ENCODE measurements at regions not wholly inside any gene's neighbourhood (a gene's known extent, or its start where the extent isn't known, plus 50 kb on each side); places are given as distances from the start of the nearest gene placed in this dataset.

DNA sequence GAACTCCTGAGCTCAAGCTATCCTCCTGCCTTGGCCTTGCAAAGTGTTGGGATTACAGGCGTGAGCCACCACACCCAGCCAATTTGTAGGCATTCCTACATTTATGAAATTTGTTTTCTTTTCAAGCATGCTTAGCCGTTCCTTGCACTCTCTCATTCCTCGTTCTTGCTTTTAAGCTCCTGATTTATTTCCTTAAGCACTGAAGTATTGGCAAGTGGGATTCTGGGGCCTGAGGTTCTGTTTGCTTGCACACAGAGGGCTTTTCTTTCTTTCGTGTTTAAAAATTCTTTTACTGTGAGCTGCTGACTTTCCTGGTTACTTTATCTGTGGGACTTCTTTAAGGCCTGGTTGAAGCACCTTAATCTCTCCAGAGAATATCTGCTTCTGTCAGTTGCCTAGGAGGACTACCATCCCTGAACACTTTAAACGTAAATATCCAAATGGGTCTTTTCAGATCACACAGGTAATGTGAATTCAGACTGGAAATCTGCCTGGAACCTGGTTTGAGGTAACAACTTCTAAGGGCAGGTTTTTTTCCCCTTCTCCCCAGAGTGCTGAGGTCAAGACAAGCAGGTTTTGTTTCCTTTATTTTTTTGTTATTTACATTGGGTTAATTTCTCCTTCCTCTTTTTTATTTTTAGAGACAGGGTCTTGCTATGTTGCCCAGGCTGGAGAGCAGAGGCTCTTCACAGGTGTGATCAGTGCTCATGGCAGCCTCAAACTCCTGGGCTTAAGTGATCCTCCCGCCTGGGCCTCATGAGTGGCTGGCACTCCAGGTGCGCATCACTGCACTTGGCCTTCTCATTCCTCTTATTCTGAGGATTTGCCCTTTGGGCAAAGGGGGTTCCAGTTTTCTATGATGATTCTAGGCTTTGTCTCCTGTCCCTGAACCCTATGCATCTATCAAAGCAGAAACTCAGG lies 102.9 kb downstream of the PFKFB3 start:
- DNase-seq (ENCODE audit: low read depth) = no peak

DNA sequence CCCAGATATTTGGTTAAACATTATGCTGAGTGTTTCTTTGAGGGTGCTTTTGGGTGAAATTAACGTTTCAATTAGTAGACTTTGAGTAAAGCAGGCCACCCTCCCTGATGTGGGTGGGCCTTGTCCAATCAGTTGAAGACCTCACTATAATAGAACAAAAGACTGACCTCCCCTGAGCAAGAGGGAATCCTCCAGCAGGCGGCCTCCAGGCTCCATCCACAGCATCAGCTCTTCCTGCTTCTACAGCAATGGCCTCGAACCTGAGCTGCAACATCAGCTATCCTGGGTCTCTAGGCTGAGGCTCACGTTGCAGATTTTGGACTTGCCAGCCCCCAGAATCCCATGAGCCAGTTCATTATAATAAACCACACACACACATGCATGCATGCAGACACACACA lies 104.2 kb downstream of the PFKFB3 start:
- no peak for DNase-seq (ENCODE audit: low read depth)

DNA sequence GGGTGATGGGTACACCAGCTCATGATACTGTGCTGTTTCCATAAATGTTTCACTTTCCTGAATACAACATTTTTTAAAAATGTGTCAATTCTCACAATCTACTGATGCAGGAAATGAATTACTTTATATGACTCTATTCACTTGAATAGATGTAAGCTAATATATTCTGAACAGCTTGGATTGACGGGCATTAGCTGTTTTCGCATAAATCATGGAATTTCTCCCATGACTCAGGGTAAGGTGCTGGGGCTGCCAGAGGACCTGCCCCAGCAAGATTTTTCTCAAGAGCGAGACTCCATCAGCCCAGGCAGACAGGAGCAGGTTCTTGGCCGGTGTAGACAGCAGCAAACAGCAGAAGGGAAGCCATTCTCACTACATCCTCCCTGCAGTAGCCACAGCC lies 107.1 kb downstream of the PFKFB3 start:
- no peak for DNase-seq (ENCODE audit: low read depth)

DNA sequence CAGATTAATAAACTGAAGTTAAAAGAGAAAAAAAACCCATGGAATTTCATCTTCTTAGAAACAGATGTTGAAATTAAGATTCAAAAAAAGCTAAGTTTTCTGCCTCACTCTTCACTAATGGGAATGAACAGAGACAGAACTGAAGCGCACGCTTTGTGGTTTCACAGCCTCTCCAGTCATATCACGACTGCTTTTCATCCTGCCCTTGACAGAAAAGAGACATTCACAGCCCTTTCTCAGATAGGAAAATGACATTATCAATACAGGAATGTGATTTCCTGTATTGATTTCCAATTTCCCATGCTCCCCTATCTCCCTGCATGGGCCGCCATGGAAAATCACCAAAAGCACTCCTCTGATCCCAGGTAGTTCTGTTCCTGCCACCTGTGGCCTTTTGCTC lies 108.2 kb downstream of the PFKFB3 start:
- no peak for DNase-seq (ENCODE audit: low read depth)

- DNase-seq (ENCODE audit: low read depth) = no peak
These were observed 109.1 kb downstream of the PFKFB3 start for GRCh38 chr10:6311700-6312330.

DNA sequence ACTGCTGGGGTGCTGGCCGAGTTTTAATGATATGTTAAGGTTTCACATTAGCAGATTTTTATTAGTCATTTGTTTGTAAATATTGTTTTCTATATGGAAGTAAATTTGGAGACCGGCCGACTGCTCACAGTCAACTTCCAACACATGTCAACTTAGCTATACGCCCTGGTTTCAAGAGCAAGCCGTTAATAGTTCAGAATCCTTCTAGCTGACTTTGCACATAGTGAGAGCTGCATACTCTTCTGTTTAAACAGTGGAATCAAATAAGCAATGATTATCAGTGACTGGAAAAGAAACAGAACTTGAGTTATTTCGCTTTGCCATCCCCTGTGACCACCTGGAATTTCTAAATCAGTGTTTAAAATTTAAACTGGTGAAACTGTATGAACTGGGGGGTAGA lies 109.9 kb downstream of the PFKFB3 start:
- no peak for DNase-seq (ENCODE audit: low read depth)

GRCh38 chr10:6313111-6313895 lies 110.6 kb downstream of the PFKFB3 start:
- DNase-seq (ENCODE audit: low read depth) = no peak

DNA sequence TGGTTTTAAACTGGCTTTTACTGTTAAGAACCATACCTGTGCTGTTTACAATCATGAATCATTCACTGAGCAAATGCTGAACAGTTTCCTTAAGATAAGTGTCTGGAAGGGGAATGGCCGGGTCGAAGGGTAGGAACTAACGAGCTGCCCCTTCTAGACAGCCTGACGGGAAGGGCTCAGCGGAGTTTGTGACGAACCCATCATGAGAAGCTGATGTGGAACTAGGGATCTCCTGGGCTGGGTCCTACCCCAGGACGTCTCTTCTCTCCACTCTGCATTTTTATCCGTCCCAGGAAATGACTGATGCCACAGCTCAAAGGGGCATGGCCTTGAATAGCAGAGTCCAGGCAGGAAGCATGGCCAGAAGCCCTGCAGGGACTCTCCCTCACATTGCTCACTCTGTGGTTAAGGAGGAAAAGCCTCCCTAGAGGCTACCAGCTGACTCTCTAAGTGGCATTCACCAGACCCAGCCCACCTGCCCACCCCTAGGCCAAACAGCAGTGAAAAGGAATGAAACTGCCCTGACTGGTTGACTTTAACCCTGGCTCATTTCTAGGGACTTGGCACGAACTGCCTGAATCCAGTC lies 112.0 kb downstream of the PFKFB3 start:
- DNase-seq (ENCODE audit: low read depth) = peak; percentile 30

GRCh38 chr10:6319119-6319518 lies 116.4 kb downstream of the PFKFB3 start:
- no peak for DNase-seq (ENCODE audit: low read depth)

GRCh38 chr10:6320320-6321010 lies 117.7 kb downstream of the PFKFB3 start:
- DNase-seq (ENCODE audit: low read depth) = no peak

DNA sequence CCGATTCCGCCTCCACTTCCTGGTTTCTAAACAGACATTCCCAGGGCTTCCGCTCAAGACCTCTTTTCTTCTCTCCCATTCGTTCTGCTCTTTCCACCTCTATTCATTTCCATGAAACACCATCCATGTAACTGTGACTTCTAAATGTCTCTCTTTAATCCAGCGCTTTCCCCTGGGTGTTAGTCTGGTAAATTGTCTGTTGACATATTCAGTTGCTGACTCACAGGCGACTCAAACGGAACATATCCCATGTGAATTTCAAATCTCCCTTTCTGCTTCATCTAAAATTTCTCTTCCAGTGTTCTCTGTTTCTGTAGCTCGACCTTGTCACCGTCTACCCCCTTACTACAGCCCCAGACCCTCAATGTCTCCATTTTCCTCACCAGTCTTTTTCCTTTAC lies 119.1 kb downstream of the PFKFB3 start:
- DNase-seq (ENCODE audit: low read depth) = peak; percentile 49

- DNase-seq (ENCODE audit: low read depth) = no peak
These were observed 120.1 kb downstream of the PFKFB3 start for GRCh38 chr10:6322805-6323204.

GRCh38 chr10:6327961-6328698 lies 125.4 kb downstream of the PFKFB3 start:
- DNase-seq (ENCODE audit: low read depth) = no peak

GRCh38 chr10:6328699-6329423 lies 126.1 kb downstream of the PFKFB3 start:
- no peak for DNase-seq (ENCODE audit: low read depth)

- DNase-seq (ENCODE audit: low read depth) = no peak
These were observed 130.4 kb downstream of the PFKFB3 start for GRCh38 chr10:6333086-6333485.

DNA sequence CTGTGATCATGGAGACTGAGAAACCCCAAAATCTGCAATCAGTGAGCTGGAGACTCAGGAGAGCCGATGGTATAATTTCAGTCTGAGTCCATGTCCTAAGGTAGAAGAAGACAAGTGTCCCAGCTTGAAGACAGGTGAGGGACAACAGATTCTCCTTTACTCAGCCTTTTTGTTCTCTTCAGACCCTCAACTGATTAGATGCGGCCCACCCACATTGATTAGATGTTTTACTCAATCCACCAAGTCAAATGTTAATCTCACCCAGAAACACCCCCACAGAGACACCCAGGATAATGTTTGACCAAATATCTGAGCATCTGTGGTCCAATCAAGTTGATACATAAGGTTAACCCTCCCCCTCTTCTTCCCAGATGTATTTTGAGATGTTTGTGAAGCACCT lies 131.2 kb downstream of the PFKFB3 start:
- no peak for DNase-seq (ENCODE audit: low read depth)

DNA sequence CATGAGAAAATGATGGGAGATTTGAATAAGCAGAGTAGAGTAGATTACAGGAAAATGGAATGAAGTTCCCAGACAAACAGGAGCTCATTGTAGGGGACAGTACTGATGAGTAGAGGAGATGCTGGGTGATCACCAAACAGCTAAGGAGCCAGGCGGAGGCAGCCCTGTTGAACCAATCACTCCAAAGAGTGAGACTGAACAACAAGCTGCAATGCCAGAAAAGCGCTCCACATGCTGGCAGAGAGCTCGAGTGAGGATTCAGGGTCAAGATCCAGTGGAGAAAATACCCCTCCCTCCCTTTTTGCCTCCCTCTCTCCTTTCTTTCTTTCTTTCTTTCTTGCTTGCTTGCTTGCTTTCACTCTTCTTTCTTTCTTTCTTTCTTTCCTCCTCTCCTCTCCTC lies 133.3 kb downstream of the PFKFB3 start:
- DNase-seq (ENCODE audit: low read depth) = no peak

DNA sequence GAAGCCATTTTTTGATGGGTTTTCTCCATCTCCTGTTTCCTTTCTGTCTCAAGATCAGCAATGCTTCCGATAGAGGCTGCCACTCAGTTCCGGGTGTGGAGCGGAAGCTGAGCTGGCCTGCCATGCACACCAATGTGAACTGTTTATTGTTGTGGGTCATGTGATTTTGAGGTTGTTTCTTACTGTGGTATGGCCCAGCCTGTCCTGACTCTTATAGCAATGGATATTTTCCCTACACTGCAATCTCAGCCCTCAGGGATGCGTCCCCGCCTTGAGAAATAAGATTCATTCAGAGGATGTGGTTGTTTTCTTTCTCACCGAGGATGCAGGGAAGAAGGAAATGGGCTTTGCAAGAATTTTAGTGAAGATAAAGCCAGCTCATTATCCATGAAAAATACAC lies 134.7 kb downstream of the PFKFB3 start:
- peak; percentile 53 for DNase-seq (ENCODE audit: low read depth)

GRCh38 chr10:6338361-6338760 lies 135.6 kb downstream of the PFKFB3 start:
- DNase-seq (ENCODE audit: low read depth) = no peak

DNA sequence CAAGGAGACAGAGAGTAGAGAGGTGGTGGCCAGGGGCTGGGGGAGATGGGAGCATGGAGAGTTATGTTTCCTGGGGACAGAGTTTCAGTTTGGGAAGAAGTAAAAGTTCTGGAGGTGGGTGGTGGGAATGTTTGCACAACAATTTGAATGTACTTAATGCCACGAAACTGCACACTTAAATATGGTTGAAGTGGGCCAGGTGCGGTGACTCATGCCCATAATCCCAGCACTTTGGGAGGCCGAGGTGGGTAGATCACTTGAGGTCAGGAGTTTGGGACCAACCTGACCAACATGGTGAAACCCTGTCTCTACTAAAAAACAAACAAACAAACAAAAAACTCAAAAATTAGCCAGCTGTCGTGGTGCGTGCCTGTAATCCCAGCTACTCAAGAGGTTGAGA lies 137.2 kb downstream of the PFKFB3 start:
- DNase-seq (ENCODE audit: low read depth) = no peak

Data from HT1080 (cell line).